Natural killer cell treated with Interleukin-12 subunit alpha and Interleukin-12 subunit beta and Interleukin-15 and Interleukin-18, amount 100 ng/mL, for 72 hours (primary cell): ENCODE measurements at regions not wholly inside any gene's neighbourhood (a gene's known extent, or its start where the extent isn't known, plus 50 kb on each side); places are given as distances from the start of the nearest gene placed in this dataset.

Experiments used
- ATAC-seq, 2 donors: fragments of 150-1000 bp; cut with Tn5 transposase in 1 of 2; sonication (Bioruptor Pico), chemical (Tn5 transposase) in 1 of 2; 2 replicates each; pipeline ENCODE4 v1.10.0; 2021
- DNase-seq: peaks from one replicate; pipeline ENCODE4 v3.0.0; 2022; ENCODE audit warnings: low spot score
- H3K27ac Mint-ChIP-seq, 2 donors: 1 replicate in 1 of 2; 2 replicates in 1 of 2; pipeline ENCODE4 v1.8.0; 2022; ENCODE audit warnings: mixed read lengths in 2 of 2, mild to moderate bottlenecking in 1 of 2, moderate library complexity in 1 of 2
- H3K27me3 Mint-ChIP-seq, 2 donors: 1 replicate in 1 of 2; 2 replicates in 1 of 2; pipeline ENCODE4 v1.8.0; 2022; ENCODE audit warnings: mixed read lengths in 2 of 2
- H3K36me3 Mint-ChIP-seq: one replicate; pipeline ENCODE4 v1.8.0; 2022; ENCODE audit warnings: mixed read lengths
- H3K4me1 Mint-ChIP-seq, 2 donors: 1 replicate in 1 of 2; 2 replicates in 1 of 2; pipeline ENCODE4 v1.8.0; 2022; ENCODE audit warnings: low read depth in 2 of 2, mixed read lengths in 2 of 2, mild to moderate bottlenecking in 1 of 2
- H3K4me3 Mint-ChIP-seq: one replicate; pipeline ENCODE4 v1.8.0; 2022; ENCODE audit warnings: mixed read lengths
- H3K9me3 Mint-ChIP-seq: 2 replicates; pipeline ENCODE4 v1.8.0; 2022; ENCODE audit warnings: mixed read lengths

- no peak overlapping the region for H3K27ac Mint-ChIP-seq
- peaks cover 0 to 3% of the 10 kb centered on the region in 2 donors for H3K27me3 Mint-ChIP-seq
- H3K4me3 Mint-ChIP-seq = no peak overlapping the region
- H3K4me1 Mint-ChIP-seq = no peaks in the 10 kb centered on the region
- ATAC-seq (no peak), DNase-seq (no peak)
- H3K9me3 Mint-ChIP-seq = peaks cover 3% of the 10 kb centered on the region
- H3K36me3 Mint-ChIP-seq = no peaks in the 10 kb centered on the region
These were observed 94.0 kb upstream of the RMST start for GRCh38 chr12:97368462-97369163.

GRCh38 chr12:97375310-97375709, 87.3 kb upstream of the RMST start:
- Mint-ChIP-seq H3K9me3 (no peaks in the 10 kb centered on the region), H3K4me3 (no peak overlapping the region), H3K27ac (no peak overlapping the region), H3K27me3 (no peaks in the 10 kb centered on the region), H3K36me3 (no peaks in the 10 kb centered on the region), H3K4me1 (no peaks in the 10 kb centered on the region)
- DNase-seq (no peak), ATAC-seq (no peak)

GRCh38 chr12:97380440-97380839, 82.2 kb upstream of the RMST start:
- H3K4me3 Mint-ChIP-seq = no peak overlapping the region
- H3K4me1 Mint-ChIP-seq = no peaks in the 10 kb centered on the region
- ATAC-seq (no peak), DNase-seq (no peak)
- H3K36me3 Mint-ChIP-seq = no peaks in the 10 kb centered on the region
- H3K9me3 Mint-ChIP-seq = peaks cover 8% of the 10 kb centered on the region
- no peaks in the 10 kb centered on the region for H3K27me3 Mint-ChIP-seq
- H3K27ac Mint-ChIP-seq = no peak overlapping the region

- no peak for DNase-seq
- ATAC-seq = no peak
- Mint-ChIP-seq H3K36me3 (no peaks in the 10 kb centered on the region), H3K27ac (no peak overlapping the region), H3K4me1 (no peaks in the 10 kb centered on the region), H3K4me3 (no peak overlapping the region), H3K27me3 (peaks cover 0 to 16% of the 10 kb centered on the region in 2 donors), H3K9me3 (peaks cover 8% of the 10 kb centered on the region)
These were observed 77.5 kb upstream of the RMST start for GRCh38 chr12:97385121-97385520.

GRCh38 chr12:97386133-97386581, 76.4 kb upstream of the RMST start:
- H3K4me3 Mint-ChIP-seq = no peak overlapping the region
- no peaks in the 10 kb centered on the region for H3K36me3 Mint-ChIP-seq
- peaks cover 4% of the 10 kb centered on the region for H3K9me3 Mint-ChIP-seq
- no peak overlapping the region for H3K27ac Mint-ChIP-seq
- H3K4me1 Mint-ChIP-seq = no peaks in the 10 kb centered on the region
- peaks cover 0 to 16% of the 10 kb centered on the region in 2 donors for H3K27me3 Mint-ChIP-seq
- no peak for DNase-seq
- no peak for ATAC-seq

GRCh38 chr12:97387844-97388243, 74.8 kb upstream of the RMST start:
- ATAC-seq (no peak), DNase-seq (no peak)
- Mint-ChIP-seq H3K27me3 (peaks cover 0 to 16% of the 10 kb centered on the region in 2 donors), H3K27ac (no peak overlapping the region), H3K36me3 (no peaks in the 10 kb centered on the region), H3K4me1 (no peaks in the 10 kb centered on the region), H3K4me3 (no peak overlapping the region), H3K9me3 (peaks cover 3% of the 10 kb centered on the region)

- DNase-seq = no peak
- H3K4me1 Mint-ChIP-seq = no peaks in the 10 kb centered on the region
- H3K36me3 Mint-ChIP-seq = no peaks in the 10 kb centered on the region
- H3K4me3 Mint-ChIP-seq = no peak overlapping the region
- no peaks in the 10 kb centered on the region for H3K9me3 Mint-ChIP-seq
- H3K27me3 Mint-ChIP-seq = peaks cover 0 to 2% of the 10 kb centered on the region in 2 donors
- H3K27ac Mint-ChIP-seq = no peak overlapping the region
- no peak for ATAC-seq
These were observed 67.9 kb upstream of the RMST start for GRCh38 chr12:97394657-97395056.

GRCh38 chr12:97397008-97397407, 65.6 kb upstream of the RMST start:
- no peaks in the 10 kb centered on the region for H3K27me3 Mint-ChIP-seq
- H3K4me1 Mint-ChIP-seq = no peaks in the 10 kb centered on the region
- no peaks in the 10 kb centered on the region for H3K36me3 Mint-ChIP-seq
- ATAC-seq (no peak), DNase-seq (no peak)
- no peak overlapping the region for H3K4me3 Mint-ChIP-seq
- H3K9me3 Mint-ChIP-seq = no peaks in the 10 kb centered on the region
- no peak overlapping the region for H3K27ac Mint-ChIP-seq

GRCh38 chr12:97398704-97399103, 63.9 kb upstream of the RMST start:
- no peaks in the 10 kb centered on the region for H3K9me3 Mint-ChIP-seq
- ATAC-seq (no peak), DNase-seq (no peak)
- H3K27me3 Mint-ChIP-seq = no peaks in the 10 kb centered on the region
- no peak overlapping the region for H3K4me3 Mint-ChIP-seq
- H3K27ac Mint-ChIP-seq = no peak overlapping the region
- H3K36me3 Mint-ChIP-seq = no peaks in the 10 kb centered on the region
- H3K4me1 Mint-ChIP-seq = no peaks in the 10 kb centered on the region

- Mint-ChIP-seq H3K4me1 (no peaks in the 10 kb centered on the region), H3K9me3 (no peaks in the 10 kb centered on the region), H3K27ac (no peak overlapping the region), H3K36me3 (no peaks in the 10 kb centered on the region), H3K4me3 (no peak overlapping the region), H3K27me3 (no peaks in the 10 kb centered on the region)
- ATAC-seq (no peak), DNase-seq (no peak)
These were observed 58.5 kb upstream of the RMST start for GRCh38 chr12:97404093-97404492.

- ATAC-seq = no peak
- H3K27me3 Mint-ChIP-seq = no peaks in the 10 kb centered on the region
These were observed 58.1 kb upstream of the RMST start for GRCh38 chr12:97404543-97404942.

GRCh38 chr12:97408363-97408762, 54.2 kb upstream of the RMST start:
- H3K4me3 Mint-ChIP-seq = no peak overlapping the region
- H3K36me3 Mint-ChIP-seq = no peaks in the 10 kb centered on the region
- peaks cover 3% of the 10 kb centered on the region for H3K9me3 Mint-ChIP-seq
- no peaks in the 10 kb centered on the region for H3K4me1 Mint-ChIP-seq
- no peak overlapping the region for H3K27ac Mint-ChIP-seq
- no peak for ATAC-seq
- no peak for DNase-seq
- no peaks in the 10 kb centered on the region for H3K27me3 Mint-ChIP-seq

More at GRCh38 chr12:97404543-97404942, 58.1 kb upstream of the RMST start:
- H3K36me3 Mint-ChIP-seq = no peaks in the 10 kb centered on the region
- no peaks in the 10 kb centered on the region for H3K4me1 Mint-ChIP-seq
- no peak for DNase-seq
- no peak overlapping the region for H3K27ac Mint-ChIP-seq
- no peak overlapping the region for H3K4me3 Mint-ChIP-seq
- no peaks in the 10 kb centered on the region for H3K9me3 Mint-ChIP-seq

GRCh38 chr12:97411341-97411740, 51.3 kb upstream of the RMST start:
- no peak overlapping the region for H3K27ac Mint-ChIP-seq
- H3K36me3 Mint-ChIP-seq = no peaks in the 10 kb centered on the region
- no peak overlapping the region for H3K4me3 Mint-ChIP-seq
- no peak for ATAC-seq
- DNase-seq = no peak
- peaks cover 4% of the 10 kb centered on the region for H3K9me3 Mint-ChIP-seq
- no peaks in the 10 kb centered on the region for H3K27me3 Mint-ChIP-seq
- H3K4me1 Mint-ChIP-seq = no peaks in the 10 kb centered on the region
